IMR-90 (cell line): ENCODE measurements at regions not wholly inside any gene's neighbourhood (a gene's known extent, or its start where the extent isn't known, plus 50 kb on each side); places are given as distances from the start of the nearest gene placed in this dataset.

Experiments
- ATAC-seq: fragments of 200-7000 bp; cut with Tn5 transposase; 2 replicates; pipeline ENCODE4 v1.9.1; 2020; ENCODE audit warnings: low read depth, mild to moderate bottlenecking, moderate library complexity
- BruUV-seq: library from RNA; stranded (reverse); fragments of 400-500 nt; replicated peaks from 2 replicates; lab custom pipeline; 2021; lab: Mats Ljungman, UMichigan
- CTCF ChIA-PET: fragments of 300-600 bp; formaldehyde crosslinking; extraction: SDS; loops from one replicate; lab custom pipeline; 2021; ENCODE audit warnings: antibody characterized with exemption; lab: Yijun Ruan, JAX
- POLR2A ChIA-PET: fragments of 300-600 bp; sonication (Branson Sonifier 250); formaldehyde crosslinking; loops from one replicate; lab custom pipeline; 2022; ENCODE audit warnings: antibody characterized with exemption; ENCODE audit not compliant: unreplicated experiment; lab: Charles Lee
- DNase-seq: peaks from one replicate; pipeline ENCODE4 v3.0.0; 2013
- H2AFZ ChIP-seq: replicated peaks from 2 replicates; pipeline ENCODE3; 2013; ENCODE audit warnings: low read length, mild to moderate bottlenecking; ENCODE audit not compliant: poor library complexity
- H2AK5ac ChIP-seq: 2 replicates; pipeline ENCODE4 v1.6.1; 2013; ENCODE audit warnings: low read depth, low read length, inconsistent platforms
- H2AK9ac ChIP-seq: replicated peaks from 2 replicates; pipeline ENCODE3; 2013; ENCODE audit warnings: mild to moderate bottlenecking, low read depth, low read length, moderate library complexity; ENCODE audit not compliant: poor library complexity
- H2BK120ac ChIP-seq: 2 replicates; pipeline ENCODE4 v1.6.1; 2013; ENCODE audit warnings: low read depth, low read length, inconsistent platforms
- H2BK15ac ChIP-seq: 3 replicates; pipeline ENCODE4 v1.6.1; 2013; ENCODE audit warnings: low read depth, low read length, inconsistent platforms
- H2BK20ac ChIP-seq: 2 replicates; pipeline ENCODE4 v1.6.1; 2013; ENCODE audit warnings: low read depth, mild to moderate bottlenecking, inconsistent platforms, low read length, moderate library complexity
- H2BK5ac ChIP-seq: 2 replicates; pipeline ENCODE4 v1.6.1; 2013; ENCODE audit warnings: mild to moderate bottlenecking, low read depth, low read length, inconsistent platforms; ENCODE audit not compliant: poor library complexity, severe bottlenecking
- H3K14ac ChIP-seq: replicated peaks from 2 replicates; pipeline ENCODE4 v1.6.1; 2013; ENCODE audit warnings: low read depth, low read length, inconsistent platforms
- H3K18ac ChIP-seq: 2 replicates; pipeline ENCODE4 v1.6.1; 2013; ENCODE audit warnings: low read depth, low read length, control low read depth
- H3K23ac ChIP-seq: 2 replicates; pipeline ENCODE4 v1.6.1; 2013; ENCODE audit warnings: low read depth, low read length, inconsistent platforms
- H3K27ac ChIP-seq: 2 replicates; pipeline ENCODE4 v1.5.1; 2013; ENCODE audit warnings: mild to moderate bottlenecking, control low read depth, low read length; ENCODE audit not compliant: insufficient read depth
- H3K27me3 ChIP-seq: 2 replicates; pipeline ENCODE4 v1.6.1; 2013; ENCODE audit warnings: low read length; ENCODE audit not compliant: control insufficient read depth, insufficient read depth
- H3K36me3 ChIP-seq: 2 replicates; pipeline ENCODE4 v1.6.1; 2013; ENCODE audit warnings: low read length, mixed read lengths; ENCODE audit not compliant: control insufficient read depth, insufficient read depth
- H3K4ac ChIP-seq: 2 replicates; pipeline ENCODE4 v1.6.1; 2013; ENCODE audit warnings: low read depth, low read length, inconsistent platforms
- H3K4me1 ChIP-seq: 2 replicates; pipeline ENCODE4 v1.6.1; 2013; ENCODE audit warnings: low read length, mixed read lengths; ENCODE audit not compliant: control insufficient read depth, insufficient read depth
- H3K4me2 ChIP-seq: 2 replicates; pipeline ENCODE4 v1.6.1; 2013; ENCODE audit warnings: low read depth, mild to moderate bottlenecking, control low read depth, low read length, moderate library complexity
- H3K4me3 ChIP-seq: 2 replicates; pipeline ENCODE4 v1.5.1; 2013; ENCODE audit warnings: low read depth, mild to moderate bottlenecking, control low read depth, low read length, moderate library complexity; ENCODE audit not compliant: insufficient read depth
- H3K56ac ChIP-seq: 2 replicates; pipeline ENCODE4 v1.6.1; 2013; ENCODE audit warnings: low read length, inconsistent platforms; ENCODE audit not compliant: insufficient read depth; ENCODE audit errors: extremely low read depth
- H3K79me1 ChIP-seq, 2 experiments: 2 replicates each; pipeline ENCODE4 v1.6.1; 2013; ENCODE audit warnings: low read length in 2 of 2, inconsistent platforms in 1 of 2, low read depth in 1 of 2
- H3K9ac ChIP-seq: 2 replicates; pipeline ENCODE4 v1.6.1; 2013; ENCODE audit warnings: low read depth, low read length, control low read depth
- H3K9me1 ChIP-seq: 2 replicates; pipeline ENCODE4 v1.6.1; 2013; ENCODE audit warnings: low read length, inconsistent platforms; ENCODE audit not compliant: insufficient read depth
- H3K9me3 ChIP-seq: 2 replicates; pipeline ENCODE4 v1.6.1; 2013; ENCODE audit warnings: low read length; ENCODE audit not compliant: control insufficient read depth, insufficient read depth
- H4K20me1 ChIP-seq: 2 replicates; pipeline ENCODE4 v1.6.1; 2013; ENCODE audit warnings: low read length, inconsistent platforms; ENCODE audit not compliant: insufficient read depth
- H4K5ac ChIP-seq: 2 replicates; pipeline ENCODE4 v1.6.1; 2013; ENCODE audit warnings: mild to moderate bottlenecking, low read depth, low read length, control low read depth
- H4K8ac ChIP-seq, 2 experiments: 2 replicates each; pipeline ENCODE4 v1.6.1; 2013; ENCODE audit warnings: low read depth in 2 of 2, low read length in 2 of 2, control low read depth in 1 of 2, inconsistent platforms in 1 of 2
- H4K91ac ChIP-seq: 2 replicates; pipeline ENCODE4 v1.6.1; 2013; ENCODE audit warnings: low read depth, low read length, inconsistent platforms; ENCODE audit not compliant: insufficient read depth
- CHD1 ChIP-seq: IDR thresholded peaks from 2 replicates; pipeline ENCODE4 v1.6.1; 2012; ENCODE audit warnings: low read depth, low read length, improper control_type of control experiment
- MAFK ChIP-seq: IDR thresholded peaks from 2 replicates; pipeline ENCODE4 v1.6.1; 2012; ENCODE audit warnings: low read depth, low read length, improper control_type of control experiment
- RCOR1 ChIP-seq: IDR thresholded peaks from 2 replicates; pipeline ENCODE4 v1.6.1; 2012; ENCODE audit warnings: mild to moderate bottlenecking, low read length, improper control_type of control experiment; ENCODE audit not compliant: insufficient replicate concordance
- RFX5 ChIP-seq: IDR thresholded peaks from 2 replicates; pipeline ENCODE4 v1.8.0; 2012; ENCODE audit warnings: low read depth, mild to moderate bottlenecking, low read length, moderate library complexity
- WGBS, 2 experiments: methylation state at CpG; one replicate each; pipeline versions ENCODE4 v1.1.5 to v1.1.7; 2013; ENCODE audit warnings: missing lambda C conversion rate in 2 of 2; ENCODE audit not compliant: insufficient read length in 1 of 2; ENCODE audit errors: extremely low coverage in 2 of 2; 5-methylcytosine and 5-hydroxymethylcytosine counted together
- dilution Hi-C: fragments of 300-500 bp; cut with HindIII; formaldehyde crosslinking; loops from one replicate; pipeline ENCODE4 v1.14.3; 2018; ENCODE audit warnings: low sequenced_read_pairs; ENCODE audit not compliant: unreplicated experiment
- in situ Hi-C: fragments of 300-500 bp; cut with MboI; formaldehyde crosslinking; loops from 3 replicates; pipeline ENCODE4 v1.14.3; 2019; ENCODE audit warnings: low sequenced_read_pairs, inconsistent platforms, mixed read lengths
- intact Hi-C: fragments of 100-400 bp; cut with micrococcal nuclease; formaldehyde crosslinking; loops from 2 replicates; pipeline ENCODE4 v1.10.0; 2022

- Histone ChIP-seq H3K4me3 (no peak overlapping the region), H3K4ac (no peak overlapping the region), H3K79me1 (no peaks in the 10 kb centered on the region), H4K8ac (no peak overlapping the region), H3K56ac (no peak overlapping the region), H3K18ac (no peak overlapping the region), H2BK15ac (no peak overlapping the region), H2AK5ac (no peak overlapping the region), H3K14ac (no peak overlapping the region), H4K91ac (no peak overlapping the region), H2BK5ac (no peak overlapping the region), H2BK20ac (no peak overlapping the region), H2AFZ (no peak overlapping the region), H3K9me3 (no peaks in the 10 kb centered on the region), H3K23ac (no peak overlapping the region), H4K20me1 (no peaks in the 10 kb centered on the region), H3K27ac (no peak overlapping the region), H3K36me3 (no peaks in the 10 kb centered on the region), H3K9me1 (no peaks in the 10 kb centered on the region), H3K4me1 (no peaks in the 10 kb centered on the region), H2BK120ac (no peak overlapping the region), H2AK9ac (no peak overlapping the region), H3K4me2 (no peak overlapping the region), H4K5ac (no peak overlapping the region), H3K27me3 (no peaks in the 10 kb centered on the region), H3K9ac (no peak overlapping the region)
- no TSS peak for BruUV-seq
- ATAC-seq (no peak), DNase-seq (no peak)
- dilution Hi-C loops (no loop called here), intact Hi-C loops (no loop called here), in situ Hi-C loops (loop anchor here (5.0 kb wide), 2 partner anchors 277 to 392 kb away; no protein-coding TSS in a partner anchor)
- POLR2A ChIA-PET, result no interaction called here
- WGBS, 2 experiments, result 80% methylated on average over 2 of the region's 3 CpGs; no CpG with 5 or more reads in 1 of the 2 experiments
- CTCF ChIA-PET, result interaction anchor here (4.1 kb wide), 1 partner anchor 396 kb away, joined by 26 read pairs; no protein-coding TSS in a partner anchor
- TF ChIP-seq RCOR1 (no peak), CHD1 (no peak), MAFK (no peak), RFX5 (no peak)
These were observed 83.1 kb upstream of the GAREM1 start for GRCh38 chr18:32553640-32554365.
